HG03097 (cell line): ENCODE measurements at regions not wholly inside any gene's neighbourhood (a gene's known extent, or its start where the extent isn't known, plus 50 kb on each side); places are given as distances from the start of the nearest gene placed in this dataset.
"Not testable (repeated sequence)": the region's sequence is repeated elsewhere in the genome, so short reads cannot be mapped to it uniquely, and the experiment has no call there.

Source experiments
- ATAC-seq: cut with Tn5 transposase; IDR thresholded peaks from one replicate; pipeline ENCODE4 v1.9.1; 2021; ENCODE audit not compliant: unreplicated experiment, low FRiP score

- ATAC-seq: no peak
Measured at GRCh38 chr5:75856056-75856455, 138.8 kb upstream of the POC5 start.

GRCh38 chr5:75848077-75848476 lies 130.8 kb upstream of the POC5 start:
- no peak for ATAC-seq

- ATAC-seq: peak; percentile 82
Measured at GRCh38 chr5:75847561-75848021, 130.4 kb upstream of the POC5 start.

GRCh38 chr5:75844301-75844700 lies 127.1 kb upstream of the POC5 start:
- no peak for ATAC-seq

- ATAC-seq: no peak
Measured at GRCh38 chr5:75843319-75843718, 126.1 kb upstream of the POC5 start.

GRCh38 chr5:75839547-75839946 lies 122.3 kb upstream of the POC5 start:
- ATAC-seq: no peak

DNA sequence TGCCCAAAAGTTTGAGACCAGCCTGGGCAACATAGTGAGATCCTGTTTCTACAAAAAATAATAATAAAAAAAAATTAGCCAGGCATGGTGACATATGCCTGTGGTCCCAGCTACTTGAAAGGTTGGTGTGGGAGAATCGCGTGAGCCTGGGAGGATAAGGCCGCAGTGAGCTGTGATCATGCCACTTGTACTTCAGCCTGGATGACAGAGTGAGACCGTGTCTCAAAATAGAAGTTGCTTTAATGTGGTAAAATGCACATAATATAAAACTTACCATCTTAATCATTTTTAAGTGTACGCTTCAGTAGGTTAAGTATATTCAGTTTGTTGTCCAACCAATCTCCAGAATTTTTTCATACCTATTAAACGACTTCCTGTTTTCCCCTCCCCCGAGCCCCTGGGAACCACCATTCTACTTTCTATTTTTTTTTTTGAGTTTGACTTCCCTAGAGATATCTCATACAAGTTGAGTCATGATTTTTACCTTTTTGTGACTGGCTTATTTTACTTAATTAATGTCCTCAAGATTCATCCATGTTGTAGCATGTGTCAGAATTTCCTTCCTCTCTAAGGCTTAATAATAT lies 120.1 kb upstream of the POC5 start:
- no peak for ATAC-seq

GRCh38 chr5:75831561-75831960 lies 114.3 kb upstream of the POC5 start:
- no peak for ATAC-seq

DNA sequence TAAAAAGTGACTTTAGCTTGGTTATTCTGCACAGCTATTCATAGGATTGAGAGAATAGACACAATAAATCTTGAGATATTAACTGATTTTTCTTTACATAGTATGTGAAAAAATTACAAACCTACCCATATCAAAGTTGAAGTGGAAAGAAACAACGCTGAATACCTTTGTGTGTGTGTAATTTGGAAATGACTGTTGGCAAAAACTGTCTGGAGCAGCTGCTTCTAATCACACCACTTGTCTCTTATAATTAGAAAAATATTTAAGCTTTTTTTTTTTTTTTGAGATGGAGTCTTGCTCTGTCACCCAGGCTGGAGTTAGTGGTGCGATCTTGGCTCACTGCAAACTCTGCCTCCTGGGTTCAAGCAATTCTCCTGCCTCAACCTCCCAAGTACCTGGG lies 110.8 kb upstream of the POC5 start:
- no peak for ATAC-seq

- no peak for ATAC-seq
Measured at GRCh38 chr5:75824323-75824722, 107.1 kb upstream of the POC5 start.

DNA sequence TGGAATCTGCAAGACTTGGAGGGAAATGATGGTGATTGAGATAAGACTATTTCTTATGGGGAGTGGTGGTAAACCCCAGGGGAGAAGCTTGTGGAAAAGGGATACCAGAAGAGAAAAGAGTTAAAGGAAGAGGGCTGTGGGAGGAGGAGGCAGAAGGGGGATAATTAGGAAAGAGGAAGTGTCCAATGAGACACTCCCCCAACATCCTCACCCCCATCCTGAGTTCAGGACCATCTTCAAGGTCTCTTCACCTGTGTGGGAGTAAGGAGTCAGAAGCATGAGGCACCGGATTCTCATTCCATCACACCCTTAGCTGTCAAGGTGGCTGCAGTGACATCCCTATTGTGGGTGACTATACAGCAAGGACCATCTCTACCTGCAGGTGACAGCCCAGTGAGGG lies 106.6 kb upstream of the POC5 start:
- no peak for ATAC-seq

GRCh38 chr5:75818661-75819060 lies 101.4 kb upstream of the POC5 start:
- no peak for ATAC-seq

- ATAC-seq: not testable (repeated sequence)
Measured at GRCh38 chr5:75799695-75800094, 82.5 kb upstream of the POC5 start.

DNA sequence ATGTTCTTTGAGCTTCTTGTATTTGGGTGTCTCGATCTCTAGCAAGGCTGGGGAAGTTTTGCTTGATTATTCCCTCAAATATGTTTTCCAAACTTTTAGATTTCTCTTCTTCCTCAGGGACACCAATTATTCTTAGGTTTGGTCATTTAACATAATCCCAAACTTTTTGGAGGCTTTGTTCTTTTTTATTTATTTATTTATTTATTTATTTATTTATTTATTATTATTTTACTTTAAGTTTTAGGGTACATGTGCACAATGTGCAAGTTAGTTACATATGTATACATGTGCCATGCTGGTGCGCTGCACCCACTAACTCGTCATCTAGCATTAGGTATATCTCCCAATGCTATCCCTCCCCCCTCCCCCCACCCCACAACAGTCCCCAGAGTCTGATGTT lies 52.1 kb upstream of the POC5 start:
- not testable (repeated sequence) for ATAC-seq
